Gastroesophageal sphincter (tissue), 3 donors: ENCODE measurements at regions not wholly inside any gene's neighbourhood (a gene's known extent, or its start where the extent isn't known, plus 50 kb on each side); places are given as distances from the start of the nearest gene placed in this dataset.

Experiments
- CTCF ChIP-seq, 4 experiments: fragments of 200-600 bp in 2 of 4; fragments of 450-650 bp in 2 of 4; sonication (generic) in 1 of 4; IDR thresholded peaks; one replicate each; pipeline ENCODE4 v1.5.1; 2017 to 2019; ENCODE audit warnings: antibody characterized with exemption in 4 of 4, mild to moderate bottlenecking in 2 of 4, moderate library complexity in 2 of 4
- POLR2AphosphoS5 ChIP-seq: sonication (generic); formaldehyde crosslinking; IDR thresholded peaks from one replicate; pipeline ENCODE4 v1.6.1; 2017; ENCODE audit warnings: antibody characterized with exemption

- TF ChIP-seq CTCF (IDR thresholded peaks at IDR 0.05) (no peak), POLR2AphosphoS5 (no peak)
These were observed 137.9 kb upstream of the NHS start for GRCh38 chrX:17237146-17237545.
